Fibroblast of skin of scalp (primary cell): ENCODE measurements at regions not wholly inside any gene's neighbourhood (a gene's known extent, or its start where the extent isn't known, plus 50 kb on each side); places are given as distances from the start of the nearest gene placed in this dataset.
A peak's percentile ranks its signal among the peaks of the same experiment; 100 is the strongest.
"Not testable (repeated sequence)": the region's sequence is repeated elsewhere in the genome, so short reads cannot be mapped to it uniquely, and the experiment has no call there.

Source experiments
- DNase-seq: peaks from one replicate; pipeline ENCODE4 v3.0.0-alpha.2; 2013

GRCh38 chr17:33908363-33909064 is 346.6 kb upstream of the CCL2 start:
- DNase-seq, result no peak

GRCh38 chr17:33910200-33910857 is 344.8 kb upstream of the CCL2 start:
- DNase-seq, result no peak

GRCh38 chr17:33914125-33914524 is 341.0 kb upstream of the CCL2 start:
- no peak for DNase-seq

- no peak for DNase-seq
These were observed 332.1 kb upstream of the CCL2 start for GRCh38 chr17:33922971-33923370.

GRCh38 chr17:33924104-33924503 is 331.0 kb upstream of the CCL2 start:
- DNase-seq, result no peak

GRCh38 chr17:33925649-33926048 is 329.4 kb upstream of the CCL2 start:
- no peak for DNase-seq

GRCh38 chr17:33927732-33928133 is 327.4 kb upstream of the CCL2 start:
- peak; percentile 1 for DNase-seq

- DNase-seq, result no peak
These were observed 325.8 kb upstream of the CCL2 start for GRCh38 chr17:33929181-33929724.

- not testable (repeated sequence) for DNase-seq
These were observed 323.8 kb upstream of the CCL2 start for GRCh38 chr17:33931148-33931814.

GRCh38 chr17:33932996-33933395 is 322.1 kb upstream of the CCL2 start:
- no peak for DNase-seq

- DNase-seq, result no peak
These were observed 321.5 kb upstream of the CCL2 start for GRCh38 chr17:33933576-33933975.

- no peak for DNase-seq
These were observed 320.4 kb upstream of the CCL2 start for GRCh38 chr17:33934696-33935095.

GRCh38 chr17:33935822-33936221 is 319.3 kb upstream of the CCL2 start:
- no peak for DNase-seq

GRCh38 chr17:33936764-33937163 is 318.3 kb upstream of the CCL2 start:
- DNase-seq, result no peak

GRCh38 chr17:33939959-33940358 is 315.1 kb upstream of the CCL2 start:
- no peak for DNase-seq

GRCh38 chr17:33940769-33941370 is 314.2 kb upstream of the CCL2 start:
- no peak for DNase-seq

- no peak for DNase-seq
These were observed 313.3 kb upstream of the CCL2 start for GRCh38 chr17:33941744-33942143.

GRCh38 chr17:33942414-33942813 is 312.7 kb upstream of the CCL2 start:
- no peak for DNase-seq

- DNase-seq, result no peak
These were observed 310.7 kb upstream of the CCL2 start for GRCh38 chr17:33944412-33944811.

GRCh38 chr17:33944826-33945225 is 310.3 kb upstream of the CCL2 start:
- no peak for DNase-seq

GRCh38 chr17:33945646-33946546 is 309.2 kb upstream of the CCL2 start:
- DNase-seq, result no peak

GRCh38 chr17:33947762-33948161 is 307.3 kb upstream of the CCL2 start:
- DNase-seq, result no peak
